ENCODE measurements at regions not wholly inside any gene's neighbourhood (a gene's known extent, or its start where the extent isn't known, plus 50 kb on each side); places are given as distances from the start of the nearest gene placed in this dataset.

GRCh38 chr6:168197636-168198301 lies 118.8 kb upstream of the FRMD1 start:
- Histone ChIP-seq H3K9me3 (ENCODE audit: control insufficient read depth, low read depth, low read length) (no peaks in the 10 kb centered on the region), H2AFZ (ENCODE audit: control insufficient read depth, low read length) (no peak overlapping the region), H3K4me3 (ENCODE audit: control insufficient read depth in 2 of 3, extremely low read depth in 1 of 3, insufficient read depth in 2 of 3, low read depth in 1 of 3, low read length in 3 of 3) (no peak overlapping the region), H3K4me2 (ENCODE audit: control insufficient read depth, extremely low read depth, insufficient read depth, low read depth, low read length) (no peak overlapping the region), H3K27ac (ENCODE audit: control insufficient read depth, insufficient read depth, low read length) (no peak overlapping the region), H3K36me3 (ENCODE audit: control insufficient read depth in 2 of 2, extremely low read depth in 1 of 2, insufficient read depth in 2 of 2, low read length in 2 of 2) (no peaks in the 10 kb centered on the region), H3K79me2 (ENCODE audit: control insufficient read depth, insufficient read depth, low read length) (no peaks in the 10 kb centered on the region), H4K20me1 (ENCODE audit: control insufficient read depth, extremely low read depth, insufficient read depth, low read length) (no peaks in the 10 kb centered on the region), H3K9me1 (ENCODE audit: control insufficient read depth, extremely low read depth, insufficient read depth, low read length) (no peaks in the 10 kb centered on the region), H3K9ac (ENCODE audit: control insufficient read depth, extremely low read depth, insufficient read depth, low read length) (no peak overlapping the region), H3K27me3 (ENCODE audit: control insufficient read depth, extremely low read depth, insufficient read depth, low read length) (peaks cover 6% of the 10 kb centered on the region), H3K4me1 (ENCODE audit: control insufficient read depth, extremely low read depth, insufficient read depth, low read length) (no peaks in the 10 kb centered on the region)
- FAIRE-seq (no peak), DNase-seq (ENCODE audit: low read depth, low spot score) (no peak)
- dilution Hi-C loops (cut with MboI; ENCODE audit: extremely low pct_ligation_motif_present, low sequenced_read_pairs), result no loop called here
- no peak for TF ChIP-seq EZH2 (IDR thresholded peaks at IDR 0.05; ENCODE audit: low read length)
- TF ChIP-seq CTCF (optimal IDR thresholded peaks at IDR 0.05 in 1 of 3, IDR thresholded peaks at IDR 0.05 in 1 of 3, conservative IDR thresholded peaks at IDR 0.05 in 1 of 3; ENCODE audit: extremely low read depth in 1 of 3, insufficient read depth in 2 of 3, low read length in 3 of 3), result no peak

- Histone ChIP-seq H3K27ac (ENCODE audit: control insufficient read depth, insufficient read depth, low read length) (no peak overlapping the region), H3K4me3 (ENCODE audit: control insufficient read depth in 2 of 3, extremely low read depth in 1 of 3, insufficient read depth in 2 of 3, low read depth in 1 of 3, low read length in 3 of 3) (no peak overlapping the region), H3K4me1 (ENCODE audit: control insufficient read depth, extremely low read depth, insufficient read depth, low read length) (no peaks in the 10 kb centered on the region), H3K79me2 (ENCODE audit: control insufficient read depth, insufficient read depth, low read length) (no peaks in the 10 kb centered on the region), H2AFZ (ENCODE audit: control insufficient read depth, low read length) (no peak overlapping the region), H3K9me3 (ENCODE audit: control insufficient read depth, low read depth, low read length) (no peaks in the 10 kb centered on the region), H3K36me3 (ENCODE audit: control insufficient read depth in 2 of 2, extremely low read depth in 1 of 2, insufficient read depth in 2 of 2, low read length in 2 of 2) (no peaks in the 10 kb centered on the region), H3K9ac (ENCODE audit: control insufficient read depth, extremely low read depth, insufficient read depth, low read length) (no peak overlapping the region), H3K4me2 (ENCODE audit: control insufficient read depth, extremely low read depth, insufficient read depth, low read depth, low read length) (no peak overlapping the region), H3K9me1 (ENCODE audit: control insufficient read depth, extremely low read depth, insufficient read depth, low read length) (no peaks in the 10 kb centered on the region), H4K20me1 (ENCODE audit: control insufficient read depth, extremely low read depth, insufficient read depth, low read length) (no peaks in the 10 kb centered on the region), H3K27me3 (ENCODE audit: control insufficient read depth, extremely low read depth, insufficient read depth, low read length) (peaks cover 6% of the 10 kb centered on the region)
- TF ChIP-seq CTCF (optimal IDR thresholded peaks at IDR 0.05 in 1 of 3, IDR thresholded peaks at IDR 0.05 in 1 of 3, conservative IDR thresholded peaks at IDR 0.05 in 1 of 3; ENCODE audit: extremely low read depth in 1 of 3, insufficient read depth in 2 of 3, low read length in 3 of 3) (no peak), EZH2 (IDR thresholded peaks at IDR 0.05; ENCODE audit: low read length) (no peak)
- dilution Hi-C loops (cut with MboI; ENCODE audit: extremely low pct_ligation_motif_present, low sequenced_read_pairs), result no loop called here
- DNase-seq (ENCODE audit: low read depth, low spot score), result no peak
- no peak for FAIRE-seq
Observed at GRCh38 chr6:168196881-168197635, 118.0 kb upstream of the FRMD1 start.
